Activated T-helper 1 cell treated with Interleukin-2 at 50 U/mL for 16 hours (primary cell): ENCODE measurements at regions not wholly inside any gene's neighbourhood (a gene's known extent, or its start where the extent isn't known, plus 50 kb on each side); places are given as distances from the start of the nearest gene placed in this dataset.

Experiments
- DNase-seq: peaks from one replicate; pipeline ENCODE4 v3.0.0-alpha.2; 2020; ENCODE audit warnings: low read depth

- no peak for DNase-seq
Measured at GRCh38 chr6:14918200-14918907, 327.5 kb upstream of the JARID2 start.

- DNase-seq: no peak
Measured at GRCh38 chr6:14919038-14919670, 326.7 kb upstream of the JARID2 start.

- DNase-seq: no peak
Measured at GRCh38 chr6:14920276-14920675, 325.6 kb upstream of the JARID2 start.

GRCh38 chr6:14921170-14921569 is 324.7 kb upstream of the JARID2 start:
- DNase-seq: no peak

- DNase-seq: no peak
Measured at GRCh38 chr6:14921878-14922671, 323.8 kb upstream of the JARID2 start.

GRCh38 chr6:14922706-14923460 is 323.0 kb upstream of the JARID2 start:
- DNase-seq: no peak

GRCh38 chr6:14924126-14925024 is 321.5 kb upstream of the JARID2 start:
- no peak for DNase-seq

GRCh38 chr6:14925025-14925698 is 320.7 kb upstream of the JARID2 start:
- DNase-seq: no peak

GRCh38 chr6:14925699-14926026 is 320.2 kb upstream of the JARID2 start:
- DNase-seq: no peak

- DNase-seq: no peak
Measured at GRCh38 chr6:14927398-14927797, 318.5 kb upstream of the JARID2 start.

GRCh38 chr6:14929291-14929690 is 316.6 kb upstream of the JARID2 start:
- no peak for DNase-seq

GRCh38 chr6:14930366-14930989 is 315.4 kb upstream of the JARID2 start:
- no peak for DNase-seq

GRCh38 chr6:14932485-14933182 is 313.2 kb upstream of the JARID2 start:
- DNase-seq: no peak

- no peak for DNase-seq
Measured at GRCh38 chr6:14933183-14933544, 312.7 kb upstream of the JARID2 start.

- no peak for DNase-seq
Measured at GRCh38 chr6:14934013-14934412, 311.9 kb upstream of the JARID2 start.

- DNase-seq: no peak
Measured at GRCh38 chr6:14934844-14935243, 311.0 kb upstream of the JARID2 start.

GRCh38 chr6:14936861-14937260 is 309.0 kb upstream of the JARID2 start:
- no peak for DNase-seq

GRCh38 chr6:14943116-14943515 is 302.8 kb upstream of the JARID2 start:
- no peak for DNase-seq

- no peak for DNase-seq
Measured at GRCh38 chr6:14944593-14944992, 301.3 kb upstream of the JARID2 start.
